OCI-LY3 (cell line): ENCODE measurements at regions not wholly inside any gene's neighbourhood (a gene's known extent, or its start where the extent isn't known, plus 50 kb on each side); places are given as distances from the start of the nearest gene placed in this dataset.

Experiments
- H2AFZ ChIP-seq: fragments of 200-600, 300-600 bp; shearing (Covaris generic); 2 replicates; pipeline ENCODE4 v1.6.0; 2014; ENCODE audit warnings: antibody characterized with exemption, low read depth, low read length
- H3K27ac ChIP-seq: fragments of 200-600, 300-600 bp; sonication (generic); 2 replicates; pipeline ENCODE4 v1.5.1; 2014; ENCODE audit warnings: mild to moderate bottlenecking, low read length, moderate library complexity, mixed read lengths
- H3K27me3 ChIP-seq: fragments of 200-600, 300-600 bp; sonication (generic); 2 replicates; pipeline ENCODE4 v1.6.1; 2014; ENCODE audit warnings: low read depth, low read length, mixed read lengths
- H3K36me3 ChIP-seq: fragments of 200-600, 300-600 bp; sonication (generic); replicated peaks from 2 replicates; pipeline ENCODE3; 2014; ENCODE audit warnings: low read depth, low read length, mixed read lengths
- H3K4me1 ChIP-seq: fragments of 300-600, 200-600 bp; sonication (generic); 2 replicates; pipeline ENCODE4 v1.6.1; 2014; ENCODE audit warnings: low read length, mixed read lengths
- H3K4me2 ChIP-seq: fragments of 200-600, 300-600 bp; sonication (generic); 2 replicates; pipeline ENCODE4 v1.6.1; 2014; ENCODE audit warnings: low read length, mixed read lengths
- H3K4me3 ChIP-seq: fragments of 300-600, 200-600 bp; sonication (generic); 2 replicates; pipeline ENCODE4 v1.5.1; 2014; ENCODE audit warnings: antibody characterized with exemption, mild to moderate bottlenecking, low read length, moderate library complexity
- H3K79me2 ChIP-seq: fragments of 300-600, 200-600 bp; shearing (Covaris generic); 2 replicates; pipeline ENCODE4 v1.6.1; 2014; ENCODE audit warnings: mild to moderate bottlenecking, low read length, mixed read lengths
- H3K9ac ChIP-seq: fragments of 300-600, 200-600 bp; shearing (Covaris generic); 2 replicates; pipeline ENCODE4 v1.6.0; 2014; ENCODE audit warnings: mild to moderate bottlenecking, low read length, moderate library complexity
- H3K9me3 ChIP-seq: fragments of 200-600, 300-600 bp; shearing (Covaris generic); 2 replicates; pipeline ENCODE4 v1.6.1; 2014; ENCODE audit warnings: low read length, mixed read lengths; ENCODE audit not compliant: insufficient read depth
- H4K20me1 ChIP-seq: fragments of 200-600, 300-600 bp; sonication (generic); 2 replicates; pipeline ENCODE4 v1.6.1; 2016; ENCODE audit warnings: low read length, mixed read lengths; ENCODE audit not compliant: insufficient read depth
- CTCF ChIP-seq: fragments of 200-600, 300-600 bp; sonication (generic); IDR thresholded peaks from 2 replicates; pipeline ENCODE4 v1.5.1; 2014; ENCODE audit warnings: antibody characterized with exemption, low read length, low read depth
- EZH2phosphoT487 ChIP-seq: fragments of 200-600 bp; shearing (Covaris generic); IDR thresholded peaks from 2 replicates; pipeline ENCODE4 v1.6.1; 2018; ENCODE audit warnings: antibody characterized with exemption, mixed run types, low read depth

DNA sequence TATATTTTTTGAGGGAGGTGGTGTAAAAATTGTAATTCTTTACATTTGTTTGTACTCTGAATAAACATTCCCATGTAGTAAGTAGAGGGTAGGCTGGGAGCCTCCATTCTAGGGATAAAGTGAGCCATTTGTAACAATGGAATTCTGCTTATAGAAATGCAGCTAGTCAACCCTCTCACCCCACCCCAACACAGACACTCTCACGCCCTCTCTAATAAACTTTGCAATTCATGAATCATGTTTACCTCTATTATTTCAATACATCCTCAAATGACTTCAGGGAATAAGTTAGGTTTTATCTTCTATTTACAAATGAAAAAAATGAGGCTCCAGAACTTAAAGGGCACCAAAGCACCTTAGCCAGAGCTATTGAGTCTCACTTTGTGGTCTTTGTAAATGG lies 56.5 kb upstream of the PDZRN3 start:
- Histone ChIP-seq H3K9ac (no peak overlapping the region), H3K9me3 (no peaks in the 10 kb centered on the region), H3K4me1 (no peaks in the 10 kb centered on the region), H3K79me2 (no peaks in the 10 kb centered on the region), H3K27me3 (no peaks in the 10 kb centered on the region), H4K20me1 (no peaks in the 10 kb centered on the region), H3K27ac (no peak overlapping the region), H3K4me2 (no peak overlapping the region), H3K4me3 (no peak overlapping the region), H2AFZ (no peak overlapping the region), H3K36me3 (no peaks in the 10 kb centered on the region)
- TF ChIP-seq CTCF, result no peak
- TF ChIP-seq EZH2phosphoT487, result no peak

DNA sequence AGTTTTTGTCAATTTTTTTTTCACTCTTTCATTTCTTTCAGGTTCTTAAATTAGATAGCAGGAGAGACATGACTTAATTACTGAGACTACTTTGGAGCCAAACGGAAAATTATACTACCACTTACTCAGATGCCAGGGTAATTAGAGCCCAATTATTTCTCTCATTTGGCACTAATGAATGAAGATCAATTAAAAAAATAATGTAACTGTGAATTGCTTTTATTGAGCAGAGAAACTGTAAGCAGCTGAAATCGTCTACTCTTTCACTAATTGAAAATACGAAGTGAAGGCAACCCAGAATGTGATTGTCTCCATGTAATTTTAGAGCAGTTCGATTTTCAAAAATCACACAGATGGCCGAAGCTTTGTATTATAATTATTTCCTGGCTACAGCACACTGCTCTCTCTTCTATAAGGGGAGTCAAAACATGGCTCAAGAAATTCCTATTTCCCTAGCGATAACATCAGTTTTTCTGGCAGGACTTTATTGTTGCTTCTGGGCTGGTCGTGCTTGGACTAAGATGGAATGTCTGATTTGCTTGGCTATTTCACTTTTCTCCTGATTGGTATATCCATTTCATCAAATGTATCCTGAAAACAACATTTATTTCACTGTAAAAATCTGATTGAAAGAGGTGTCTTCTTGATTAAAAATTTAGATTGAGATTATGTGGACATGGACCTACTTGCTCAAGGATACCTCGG lies 55.8 kb upstream of the PDZRN3 start:
- no peaks in the 10 kb centered on the region for H3K4me1 ChIP-seq
- no peak overlapping the region for H3K4me2 ChIP-seq
- H3K27ac ChIP-seq, result no peak overlapping the region
- no peak overlapping the region for H3K4me3 ChIP-seq
- H3K9me3 ChIP-seq, result no peaks in the 10 kb centered on the region
- H3K27me3 ChIP-seq, result no peaks in the 10 kb centered on the region
- H3K79me2 ChIP-seq, result no peaks in the 10 kb centered on the region
- H3K9ac ChIP-seq, result no peak overlapping the region
- no peaks in the 10 kb centered on the region for H3K36me3 ChIP-seq
- no peak for TF ChIP-seq CTCF
- TF ChIP-seq EZH2phosphoT487, result no peak
- H2AFZ ChIP-seq, result no peak overlapping the region
- H4K20me1 ChIP-seq, result no peaks in the 10 kb centered on the region

DNA sequence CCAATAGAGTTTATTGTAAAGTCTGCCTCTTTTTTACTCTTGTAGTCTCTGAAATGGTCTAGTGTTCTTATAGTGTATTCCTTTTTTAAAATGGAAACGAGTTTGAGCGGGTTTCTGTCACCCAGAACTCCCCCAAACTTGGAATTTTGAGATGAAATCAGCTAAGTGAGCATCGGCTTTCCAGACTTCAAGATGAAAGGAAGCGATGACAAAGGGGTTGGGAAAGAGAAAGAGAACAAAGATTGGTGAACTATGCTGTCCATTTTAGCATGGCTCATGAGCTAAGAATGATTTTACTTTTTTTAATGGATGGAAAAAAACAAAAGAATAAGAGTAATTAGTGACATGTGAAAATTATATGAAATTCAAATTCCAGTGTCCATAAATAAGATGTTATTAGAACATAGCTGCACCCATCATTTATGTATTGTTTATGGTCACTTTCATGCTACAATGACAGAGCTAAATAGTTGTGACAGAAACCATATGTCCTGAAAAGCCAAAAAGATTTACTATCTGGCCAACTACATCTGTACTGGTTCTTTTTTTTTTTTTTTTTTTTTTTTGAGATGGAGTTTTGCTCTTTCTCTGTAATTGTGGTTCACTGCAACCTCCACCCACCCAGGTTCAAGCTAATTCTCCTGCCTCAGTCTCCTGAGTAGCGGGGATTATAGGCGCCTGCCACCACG lies 52.7 kb upstream of the PDZRN3 start:
- Histone ChIP-seq H3K27ac (no peak overlapping the region), H3K79me2 (no peaks in the 10 kb centered on the region), H3K36me3 (no peaks in the 10 kb centered on the region), H3K9me3 (no peaks in the 10 kb centered on the region), H3K4me2 (no peak overlapping the region), H2AFZ (no peak overlapping the region), H3K27me3 (no peaks in the 10 kb centered on the region), H4K20me1 (no peaks in the 10 kb centered on the region), H3K4me3 (no peak overlapping the region), H3K4me1 (peaks cover 2% of the 10 kb centered on the region; the same call in 1 of the 2 replicates), H3K9ac (no peak overlapping the region)
- no peak for TF ChIP-seq EZH2phosphoT487
- TF ChIP-seq CTCF, result no peak
